ENCODE measurements at regions not wholly inside any gene's neighbourhood (a gene's known extent, or its start where the extent isn't known, plus 50 kb on each side); places are given as distances from the start of the nearest gene placed in this dataset.

DNA sequence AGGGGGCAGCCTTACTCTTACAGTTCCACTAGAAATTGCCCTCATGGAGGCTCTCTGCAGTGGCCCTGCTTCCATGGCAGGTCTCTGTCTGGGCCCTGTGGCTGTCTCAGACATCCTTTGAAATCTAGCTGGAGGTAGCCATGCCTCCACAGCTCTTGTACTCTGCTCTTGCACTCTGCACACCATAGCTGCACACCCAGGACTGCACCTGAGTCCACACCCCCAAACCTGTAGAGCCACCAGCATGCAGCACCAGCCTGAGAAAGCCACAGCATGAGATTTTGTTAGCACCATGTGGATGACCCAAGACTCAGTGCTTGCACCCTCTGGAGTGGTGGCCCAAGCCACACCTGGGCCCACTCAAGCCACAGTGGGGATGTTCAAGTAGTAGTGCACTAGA, 376.2 kb upstream of the RND3 start:
- dilution Hi-C loops (cut with MboI; ENCODE audit: extremely low pct_ligation_motif_present, low sequenced_read_pairs) = no loop called here
- CTCF ChIA-PET = no interaction called here

More for the DNA sequence above, 376.2 kb upstream of the RND3 start:
- H3K36me3 ChIP-seq (ENCODE audit: control insufficient read depth in 2 of 2, extremely low read depth in 1 of 2, insufficient read depth in 2 of 2, low read length in 2 of 2) = no peaks in the 10 kb centered on the region
- no TSS peak for BruUV-seq (replicated peaks)
- FAIRE-seq (no peak), DNase-seq (ENCODE audit: low read depth, low spot score) (no peak)
- no peaks in the 10 kb centered on the region for H4K20me1 ChIP-seq (replicated peaks; ENCODE audit: control insufficient read depth, extremely low read depth, insufficient read depth, low read length)
- H3K79me2 ChIP-seq (ENCODE audit: control insufficient read depth, insufficient read depth, low read length) = no peaks in the 10 kb centered on the region
- intact Hi-C loops (cut with micrococcal nuclease) = no loop called here
- TF ChIP-seq POLR2AphosphoS5 (IDR thresholded peaks at IDR 0.05; ENCODE audit: insufficient read depth, low read depth, low read length) = no peak
- TF ChIP-seq MYC (IDR thresholded peaks at IDR 0.05; ENCODE audit: low read depth, low read length) = no peak
- no peak for TF ChIP-seq FOS (IDR thresholded peaks at IDR 0.05; ENCODE audit: borderline replicate concordance, insufficient read depth, low read length)
- TF ChIP-seq EZH2 (IDR thresholded peaks at IDR 0.05; ENCODE audit: borderline replicate concordance, low read depth, low read length, severe bottlenecking) = no peak
- TF ChIP-seq, protein P1, sequence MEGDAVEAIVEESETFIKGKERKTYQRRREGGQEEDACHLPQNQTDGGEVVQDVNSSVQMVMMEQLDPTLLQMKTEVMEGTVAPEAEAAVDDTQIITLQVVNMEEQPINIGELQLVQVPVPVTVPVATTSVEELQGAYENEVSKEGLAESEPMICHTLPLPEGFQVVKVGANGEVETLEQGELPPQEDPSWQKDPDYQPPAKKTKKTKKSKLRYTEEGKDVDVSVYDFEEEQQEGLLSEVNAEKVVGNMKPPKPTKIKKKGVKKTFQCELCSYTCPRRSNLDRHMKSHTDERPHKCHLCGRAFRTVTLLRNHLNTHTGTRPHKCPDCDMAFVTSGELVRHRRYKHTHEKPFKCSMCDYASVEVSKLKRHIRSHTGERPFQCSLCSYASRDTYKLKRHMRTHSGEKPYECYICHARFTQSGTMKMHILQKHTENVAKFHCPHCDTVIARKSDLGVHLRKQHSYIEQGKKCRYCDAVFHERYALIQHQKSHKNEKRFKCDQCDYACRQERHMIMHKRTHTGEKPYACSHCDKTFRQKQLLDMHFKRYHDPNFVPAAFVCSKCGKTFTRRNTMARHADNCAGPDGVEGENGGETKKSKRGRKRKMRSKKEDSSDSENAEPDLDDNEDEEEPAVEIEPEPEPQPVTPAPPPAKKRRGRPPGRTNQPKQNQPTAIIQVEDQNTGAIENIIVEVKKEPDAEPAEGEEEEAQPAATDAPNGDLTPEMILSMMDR (IDR thresholded peaks at IDR 0.05; ENCODE audit: extremely low read depth in 1 of 2, insufficient read depth in 1 of 2, low read depth in 1 of 2, low read length in 2 of 2) = no peak
- TF ChIP-seq GATA2 (IDR thresholded peaks at IDR 0.05; ENCODE audit: insufficient read depth, insufficient read length, low read depth, low read length) = no peak
- TF ChIP-seq JUN (IDR thresholded peaks at IDR 0.05; ENCODE audit: borderline replicate concordance, insufficient read depth, insufficient read length, low read depth) = no peak
- TF ChIP-seq, protein P2, sequence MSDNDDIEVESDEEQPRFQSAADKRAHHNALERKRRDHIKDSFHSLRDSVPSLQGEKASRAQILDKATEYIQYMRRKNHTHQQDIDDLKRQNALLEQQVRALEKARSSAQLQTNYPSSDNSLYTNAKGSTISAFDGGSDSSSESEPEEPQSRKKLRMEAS (IDR thresholded peaks at IDR 0.05; ENCODE audit: insufficient read depth, insufficient read length) = no peak
- no peak for TF ChIP-seq POLR2A (IDR thresholded peaks at IDR 0.05; ENCODE audit: low read depth, low read length)
- no peaks in the 10 kb centered on the region for H3K9me1 ChIP-seq (replicated peaks; ENCODE audit: control insufficient read depth, extremely low read depth, insufficient read depth, low read length)
- no peaks in the 10 kb centered on the region for H3K4me1 ChIP-seq (ENCODE audit: control insufficient read depth, extremely low read depth, insufficient read depth, low read length)
- no peak overlapping the region for H3K27ac ChIP-seq (ENCODE audit: insufficient read depth, low read depth, low read length)
- H3K4me3 ChIP-seq (replicated peaks in 1 of 3; ENCODE audit: insufficient read depth in 1 of 3, low read depth in 1 of 3, low read length in 3 of 3) = no peak overlapping the region
- POLR2A ChIA-PET = no interaction called here
- no peaks in the 10 kb centered on the region for H3K9me3 ChIP-seq (replicated peaks; ENCODE audit: control insufficient read depth, insufficient read depth, low read length)
- no peak overlapping the region for H3K4me2 ChIP-seq (ENCODE audit: insufficient read depth, low read length)
- H3K9ac ChIP-seq (replicated peaks; ENCODE audit: extremely low read depth, insufficient read depth, low read length) = no peak overlapping the region
- no peak overlapping the region for H2AFZ ChIP-seq (ENCODE audit: low read depth, low read length)
- H3K27me3 ChIP-seq (ENCODE audit: control insufficient read depth in 2 of 2, insufficient read depth in 2 of 2, low read length in 2 of 2) = no peaks in the 10 kb centered on the region

All from endothelial cell of umbilical vein (primary cell).